H1 (cell line): ENCODE measurements at regions not wholly inside any gene's neighbourhood (a gene's known extent, or its start where the extent isn't known, plus 50 kb on each side); places are given as distances from the start of the nearest gene placed in this dataset.

ENCODE experiments used
- CTCF ChIA-PET: fragments of 300-600 bp; sonication (Branson Sonifier 250); formaldehyde crosslinking; loops from one replicate; lab custom pipeline; 2021; ENCODE audit not compliant: partially characterized antibody; lab: Charles Lee
- POLR2A ChIA-PET: fragments of 300-600 bp; sonication (Branson Sonifier 250); formaldehyde crosslinking; loops from one replicate; lab custom pipeline; 2021; ENCODE audit warnings: inconsistent platforms; ENCODE audit not compliant: partially characterized antibody; lab: Charles Lee
- DNase-seq, 2 experiments: peaks; one replicate each; pipeline versions ENCODE4 v3.0.0 to v3.0.0-alpha.2; 2010 to 2022; ENCODE audit warnings: low spot score in 2 of 2, low read depth in 1 of 2, mixed read lengths in 1 of 2
- FAIRE-seq: peaks from 2 replicates; lab custom pipeline; 2011; peaks lifted over from hg19 to GRCh38; lab: Jason Lieb, UNC
- H2AFZ ChIP-seq: 2 replicates; pipeline ENCODE4 v1.8.1; 2012; ENCODE audit warnings: low read length, inconsistent platforms
- H2AK5ac ChIP-seq: 2 replicates; pipeline ENCODE4 v1.6.1; 2013; ENCODE audit warnings: low read depth, low read length
- H2BK120ac ChIP-seq: replicated peaks from 2 replicates; pipeline ENCODE3; 2013; ENCODE audit warnings: low read depth, low read length, inconsistent platforms
- H2BK12ac ChIP-seq: 2 replicates; pipeline ENCODE4 v1.6.1; 2013; ENCODE audit warnings: low read depth, low read length
- H2BK15ac ChIP-seq: 2 replicates; pipeline ENCODE4 v1.6.1; 2013; ENCODE audit warnings: low read length
- H2BK20ac ChIP-seq: 2 replicates; pipeline ENCODE4 v1.6.1; 2013; ENCODE audit warnings: low read length
- H2BK5ac ChIP-seq: 2 replicates; pipeline ENCODE4 v1.6.1; 2013; ENCODE audit warnings: low read depth, low read length
- H3K14ac ChIP-seq: 2 replicates; pipeline ENCODE4 v1.6.1; 2013; ENCODE audit warnings: inconsistent platforms; ENCODE audit not compliant: insufficient read length
- H3K18ac ChIP-seq: 2 replicates; pipeline ENCODE4 v1.6.1; 2013; ENCODE audit warnings: low read length; ENCODE audit errors: extremely low read depth
- H3K23ac ChIP-seq: 2 replicates; pipeline ENCODE4 v1.6.1; 2013; ENCODE audit warnings: inconsistent platforms; ENCODE audit not compliant: insufficient read length
- H3K23me2 ChIP-seq: 2 replicates; pipeline ENCODE4 v1.6.1; 2013; ENCODE audit warnings: low read depth, low read length
- H3K27ac ChIP-seq: 2 replicates; pipeline ENCODE4 v1.6.1; 2011; ENCODE audit warnings: low read depth, low read length, inconsistent platforms
- H3K27me3 ChIP-seq, 4 experiments: replicated peaks in 1 of 4; 1 replicate in 1 of 4; 2 replicates in 3 of 4; pipeline versions ENCODE4 v1.6.1 to v1.8.1; 2011 to 2013; ENCODE audit warnings: low read length in 3 of 4, mild to moderate bottlenecking in 3 of 4, inconsistent platforms in 2 of 4, mixed read lengths in 2 of 4, moderate library complexity in 1 of 4; ENCODE audit not compliant: control insufficient read depth in 3 of 4, insufficient read depth in 3 of 4; ENCODE audit errors: extremely low read depth in 1 of 4
- H3K36me3 ChIP-seq, 4 experiments: 2 replicates each; pipeline versions ENCODE4 v1.6.1 to v1.8.1; 2011 to 2013; ENCODE audit warnings: mild to moderate bottlenecking in 4 of 4, low read length in 3 of 4, moderate library complexity in 2 of 4, control low read depth in 1 of 4, inconsistent platforms in 1 of 4; ENCODE audit not compliant: insufficient read depth in 4 of 4, control insufficient read depth in 2 of 4
- H3K4ac ChIP-seq: replicated peaks from 2 replicates; pipeline ENCODE3; 2013; ENCODE audit warnings: low read length, low read depth, mixed read lengths, inconsistent platforms; ENCODE audit not compliant: insufficient read length
- H3K4me1 ChIP-seq, 4 experiments: replicated peaks in 1 of 4; 1 replicate in 1 of 4; 2 replicates in 3 of 4; pipeline versions ENCODE4 v1.6.1 to v1.8.1; 2011 to 2013; ENCODE audit warnings: low read length in 3 of 4, inconsistent platforms in 2 of 4, mixed read lengths in 1 of 4; ENCODE audit not compliant: insufficient read depth in 4 of 4, control insufficient read depth in 3 of 4
- H3K4me2 ChIP-seq, 2 experiments: 2 replicates each; pipeline versions ENCODE4 v1.6.1 to v1.8.1; 2011 to 2013; ENCODE audit warnings: low read depth in 2 of 2, low read length in 2 of 2, control low read depth in 1 of 2, inconsistent platforms in 1 of 2, mild to moderate bottlenecking in 1 of 2; ENCODE audit not compliant: insufficient read depth in 1 of 2
- H3K4me3 ChIP-seq, 4 experiments: fragments of 200-600, 300-600 bp in 1 of 4; sonication (generic), shearing (Covaris generic), sonication (Bioruptor Twin) in 1 of 4; 2 replicates each; pipeline versions ENCODE4 v1.5.1 to v1.8.1; 2011 to 2016; ENCODE audit warnings: low read length in 4 of 4, low read depth in 3 of 4, control low read depth in 2 of 4, inconsistent platforms in 2 of 4, mild to moderate bottlenecking in 2 of 4, mixed read lengths in 1 of 4, moderate library complexity in 1 of 4; ENCODE audit not compliant: insufficient read depth in 2 of 4; ENCODE audit errors: extremely low read depth in 1 of 4
- H3K56ac ChIP-seq: replicated peaks from 2 replicates; pipeline ENCODE3; 2013; ENCODE audit warnings: low read depth, mild to moderate bottlenecking, mixed read lengths, low read length, inconsistent platforms; ENCODE audit not compliant: insufficient read length
- H3K79me1 ChIP-seq: 2 replicates; pipeline ENCODE4 v1.6.1; 2013; ENCODE audit warnings: low read depth, low read length, control low read depth
- H3K79me2 ChIP-seq, 2 experiments: 2 replicates each; pipeline versions ENCODE4 v1.6.1 to v1.8.1; 2012 to 2013; ENCODE audit warnings: low read length in 2 of 2, mild to moderate bottlenecking in 2 of 2, inconsistent platforms in 1 of 2; ENCODE audit not compliant: insufficient read depth in 2 of 2, control insufficient read depth in 1 of 2
- H3K9ac ChIP-seq, 4 experiments: replicated peaks in 1 of 4; 1 replicate in 1 of 4; 2 replicates in 3 of 4; pipeline versions ENCODE4 v1.6.1 to v1.8.1; 2011 to 2013; ENCODE audit warnings: low read depth in 3 of 4, low read length in 3 of 4, control low read depth in 2 of 4, mild to moderate bottlenecking in 2 of 4, moderate library complexity in 2 of 4, inconsistent platforms in 1 of 4; ENCODE audit errors: extremely low read depth in 1 of 4
- H3K9me3 ChIP-seq, 2 experiments: 2 replicates each; pipeline versions ENCODE4 v1.6.1 to v1.8.1; 2012 to 2013; ENCODE audit warnings: mild to moderate bottlenecking in 2 of 2, moderate library complexity in 2 of 2, control low read depth in 1 of 2, inconsistent platforms in 1 of 2, low read depth in 1 of 2, low read length in 1 of 2, mixed read lengths in 1 of 2; ENCODE audit not compliant: insufficient read depth in 2 of 2
- H4K20me1 ChIP-seq, 2 experiments: replicated peaks in 1 of 2; 2 replicates each; pipeline versions ENCODE3 to v1.8.1; 2011 to 2013; ENCODE audit warnings: inconsistent platforms in 2 of 2, low read length in 2 of 2, mild to moderate bottlenecking in 1 of 2; ENCODE audit not compliant: insufficient read depth in 2 of 2, control insufficient read depth in 1 of 2
- H4K5ac ChIP-seq: 2 replicates; pipeline ENCODE4 v1.6.1; 2013; ENCODE audit warnings: low read length, low read depth, mixed read lengths, inconsistent platforms; ENCODE audit not compliant: insufficient read length
- H4K8ac ChIP-seq: 2 replicates; pipeline ENCODE4 v1.8.0; 2013; ENCODE audit warnings: mild to moderate bottlenecking, moderate library complexity, low read length, inconsistent platforms; ENCODE audit not compliant: insufficient read depth; ENCODE audit errors: extremely low read depth
- H4K91ac ChIP-seq: replicated peaks from 2 replicates; pipeline ENCODE3; 2013; ENCODE audit warnings: low read length, mixed read lengths, inconsistent platforms; ENCODE audit not compliant: insufficient read length
- BCL11A ChIP-seq, 2 experiments: IDR thresholded peaks; one replicate each; pipeline ENCODE4 v1.6.1; 2011; ENCODE audit warnings: low read depth in 2 of 2, low read length in 2 of 2, mild to moderate bottlenecking in 2 of 2
- CEBPB ChIP-seq: IDR thresholded peaks from 2 replicates; pipeline ENCODE4 v1.6.1; 2012; ENCODE audit warnings: low read depth, low read length
- FOSL1 ChIP-seq: IDR thresholded peaks from 2 replicates; pipeline ENCODE4 v1.6.1; 2011; ENCODE audit warnings: mild to moderate bottlenecking, low read depth, low read length, moderate library complexity; ENCODE audit not compliant: insufficient read depth
- NRF1 ChIP-seq: IDR thresholded peaks from 2 replicates; pipeline ENCODE4 v1.6.1; 2011; ENCODE audit warnings: mild to moderate bottlenecking, low read depth, low read length, improper control_type of control experiment
- POLR2A ChIP-seq, 2 experiments: IDR thresholded peaks; 1 replicate in 1 of 2; 2 replicates in 1 of 2; pipeline ENCODE4 v1.6.1; 2011; ENCODE audit warnings: low read depth in 2 of 2, low read length in 2 of 2, mild to moderate bottlenecking in 2 of 2; ENCODE audit errors: control extremely low read depth in 1 of 2
- RBBP5 ChIP-seq: IDR thresholded peaks from 2 replicates; pipeline ENCODE4 v1.7.1; 2012; ENCODE audit warnings: low read depth, mild to moderate bottlenecking, inconsistent platforms, low read length, moderate library complexity, borderline replicate concordance
- WGBS, 2 experiments: shearing (Covaris generic) in 1 of 2; methylation state at CpG; one replicate each; pipeline versions ENCODE4 v1.1.6 to v1.1.7; 2013 to 2015; ENCODE audit warnings: low lambda C conversion rate in 2 of 2, mixed read lengths in 2 of 2, inconsistent platforms in 1 of 2, low coverage in 1 of 2, missing lambda C conversion rate in 1 of 2; ENCODE audit not compliant: insufficient replicate concordance in 2 of 2, insufficient coverage in 1 of 2, insufficient read length in 1 of 2; ENCODE audit errors: extremely low coverage in 1 of 2, missing lambda C conversion rate in 1 of 2; 5-methylcytosine and 5-hydroxymethylcytosine counted together
- TF ChIP-seq, protein P1 (sequence below): IDR thresholded peaks from 2 replicates; pipeline ENCODE4 v1.6.1; 2011; ENCODE audit warnings: low read depth, mild to moderate bottlenecking, low read length; ENCODE audit not compliant: insufficient read depth

DNA sequence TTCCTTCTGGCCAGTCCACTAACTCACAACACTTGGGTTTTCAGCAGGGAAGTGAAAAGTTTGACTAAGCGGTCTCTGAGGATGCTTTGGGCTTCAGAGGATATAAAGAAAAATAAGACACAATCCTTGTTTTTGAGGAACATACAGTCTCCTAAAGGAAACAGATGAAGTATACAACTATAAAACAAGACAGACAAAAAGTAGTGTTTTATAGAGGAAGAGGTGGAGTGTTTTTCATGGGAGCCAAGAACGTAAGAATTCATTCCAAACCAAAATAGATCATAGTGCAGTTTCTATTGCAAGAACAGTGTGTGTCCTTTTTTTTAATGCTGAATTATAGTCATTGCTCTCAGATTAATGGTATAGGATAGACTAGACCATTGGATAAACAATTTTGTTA, 586.9 kb upstream of the BRINP1 start:
- no peak overlapping the region for H3K14ac ChIP-seq
- no peaks in the 10 kb centered on the region for H3K27me3 ChIP-seq
- POLR2A ChIA-PET: no interaction called here
- no peak overlapping the region for H3K27ac ChIP-seq
- no peak overlapping the region for H4K5ac ChIP-seq
- H3K9me3 ChIP-seq: no peaks in the 10 kb centered on the region; a peak in 1 of 4 replicates
- H2AK5ac ChIP-seq: no peak overlapping the region
- H3K4ac ChIP-seq: no peak overlapping the region
- H2BK15ac ChIP-seq: no peak overlapping the region
- H3K4me2 ChIP-seq: no peak overlapping the region
- H2BK12ac ChIP-seq: no peak overlapping the region
- no peak overlapping the region for H2BK120ac ChIP-seq
- H3K4me3 ChIP-seq: no peak overlapping the region
- CTCF ChIA-PET: interaction anchor here (1.1 to 1.5 kb wide), 2 partner anchors 76 to 153 kb away, joined by 3 to 4 read pairs; no protein-coding TSS in a partner anchor
- H3K4me1 ChIP-seq: no peaks in the 10 kb centered on the region
- no peak overlapping the region for H4K8ac ChIP-seq
- H3K79me1 ChIP-seq: no peaks in the 10 kb centered on the region
- H3K56ac ChIP-seq: no peak overlapping the region
- H2AFZ ChIP-seq: 0 out of 2 replicates have a peak overlapping the region, but pooled peaks have one; percentile 41
- H3K18ac ChIP-seq: no peak overlapping the region
- no peak overlapping the region for H3K9ac ChIP-seq
- DNase-seq: no peak
- no peak overlapping the region for H4K91ac ChIP-seq
- 78% methylated on average over 2 of the region's 2 CpGs; no CpG with 5 or more reads in 1 of the 2 experiments for WGBS, 2 experiments
- H2BK5ac ChIP-seq: no peak overlapping the region
- H3K23ac ChIP-seq: no peak overlapping the region
- no peaks in the 10 kb centered on the region for H4K20me1 ChIP-seq
- TF ChIP-seq CEBPB (no peak), RBBP5 (no peak), NRF1 (no peak), POLR2A (IDR thresholded peaks at IDR 0.05; ENCODE audit: control extremely low read depth in 1 of 2, low read depth in 2 of 2, low read length in 2 of 2) (no peak), FOSL1 (no peak), BCL11A (IDR thresholded peaks at IDR 0.05; ENCODE audit: low read depth in 2 of 2, low read length in 2 of 2) (no peak)
- TF ChIP-seq, protein P1, sequence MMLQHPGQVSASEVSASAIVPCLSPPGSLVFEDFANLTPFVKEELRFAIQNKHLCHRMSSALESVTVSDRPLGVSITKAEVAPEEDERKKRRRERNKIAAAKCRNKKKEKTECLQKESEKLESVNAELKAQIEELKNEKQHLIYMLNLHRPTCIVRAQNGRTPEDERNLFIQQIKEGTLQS: no peak
- no peak overlapping the region for H2BK20ac ChIP-seq
- H3K79me2 ChIP-seq: no peaks in the 10 kb centered on the region
- H3K23me2 ChIP-seq: no peaks in the 10 kb centered on the region
- FAIRE-seq: no peak
- H3K36me3 ChIP-seq: no peaks in the 10 kb centered on the region
